Adipocyte (in vitro differentiated cells): ENCODE measurements at regions not wholly inside any gene's neighbourhood (a gene's known extent, or its start where the extent isn't known, plus 50 kb on each side); places are given as distances from the start of the nearest gene placed in this dataset.
"Not testable (repeated sequence)": the region's sequence is repeated elsewhere in the genome, so short reads cannot be mapped to it uniquely, and the experiment has no call there.

ENCODE experiments used
- DNase-seq: peaks from one replicate; pipeline ENCODE4 v3.0.0-alpha.2; 2015; ENCODE audit warnings: low read depth
- H3K27me3 ChIP-seq: replicated peaks from 2 replicates; pipeline ENCODE4 v1.7.0; 2013; ENCODE audit warnings: mild to moderate bottlenecking, low read length, moderate library complexity; ENCODE audit not compliant: control insufficient read depth, insufficient read depth
- H3K36me3 ChIP-seq: 2 replicates; pipeline ENCODE4 v1.7.0; 2013; ENCODE audit warnings: low read length, mild to moderate bottlenecking, moderate library complexity; ENCODE audit not compliant: control insufficient read depth, insufficient read depth, severe bottlenecking
- H3K4me1 ChIP-seq: 2 replicates; pipeline ENCODE4 v1.7.0; 2013; ENCODE audit warnings: mild to moderate bottlenecking, low read length, moderate library complexity; ENCODE audit not compliant: control insufficient read depth, insufficient read depth
- H3K4me3 ChIP-seq: 2 replicates; pipeline ENCODE4 v1.7.0; 2013; ENCODE audit warnings: mild to moderate bottlenecking, low read length, moderate library complexity
- H3K9ac ChIP-seq: 2 replicates; pipeline ENCODE4 v1.7.0; 2013; ENCODE audit warnings: mild to moderate bottlenecking, low read length, moderate library complexity
- H3K9me3 ChIP-seq: 2 replicates; pipeline ENCODE4 v1.7.0; 2013; ENCODE audit warnings: mild to moderate bottlenecking, low read length, moderate library complexity; ENCODE audit not compliant: control insufficient read depth

GRCh38 chr6:145099713-145100112 lies 635.6 kb downstream of the EPM2A start:
- no peak overlapping the region for H3K4me3 ChIP-seq
- no peak for DNase-seq
- no peak overlapping the region for H3K9ac ChIP-seq
- peaks cover 29% of the 10 kb centered on the region for H3K9me3 ChIP-seq
- no peaks in the 10 kb centered on the region for H3K4me1 ChIP-seq
- no peaks in the 10 kb centered on the region for H3K36me3 ChIP-seq
- H3K27me3 ChIP-seq, result no peaks in the 10 kb centered on the region

GRCh38 chr6:145110109-145110508 lies 625.2 kb downstream of the EPM2A start:
- H3K4me1 ChIP-seq, result no peaks in the 10 kb centered on the region
- H3K9me3 ChIP-seq, result no peaks in the 10 kb centered on the region
- no peaks in the 10 kb centered on the region for H3K27me3 ChIP-seq
- H3K4me3 ChIP-seq, result no peak overlapping the region
- no peaks in the 10 kb centered on the region for H3K36me3 ChIP-seq
- no peak for DNase-seq
- no peak overlapping the region for H3K9ac ChIP-seq

DNA sequence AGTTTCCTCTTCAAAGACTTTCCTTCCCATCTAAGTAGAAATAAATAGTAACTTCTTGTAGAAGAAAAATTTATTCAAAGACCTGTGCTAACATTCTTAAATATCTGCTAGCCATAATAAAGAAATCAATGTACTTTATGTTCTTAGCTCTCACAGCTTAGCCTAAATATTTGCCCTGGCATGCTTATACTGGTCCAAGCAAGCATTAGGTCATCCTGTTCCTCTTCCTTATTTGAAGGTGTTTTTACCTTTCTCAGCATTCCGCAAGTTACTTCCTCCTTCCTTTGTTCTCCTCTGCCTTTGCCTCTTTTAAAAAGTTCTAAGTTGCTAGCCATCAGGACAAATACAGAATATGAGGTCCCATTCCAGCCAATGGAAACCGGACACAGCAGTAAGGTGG lies 623.9 kb downstream of the EPM2A start:
- not testable (repeated sequence) for H3K4me3 ChIP-seq, H3K9me3 ChIP-seq, H3K36me3 ChIP-seq, H3K9ac ChIP-seq, H3K4me1 ChIP-seq, H3K27me3 ChIP-seq, DNase-seq

DNA sequence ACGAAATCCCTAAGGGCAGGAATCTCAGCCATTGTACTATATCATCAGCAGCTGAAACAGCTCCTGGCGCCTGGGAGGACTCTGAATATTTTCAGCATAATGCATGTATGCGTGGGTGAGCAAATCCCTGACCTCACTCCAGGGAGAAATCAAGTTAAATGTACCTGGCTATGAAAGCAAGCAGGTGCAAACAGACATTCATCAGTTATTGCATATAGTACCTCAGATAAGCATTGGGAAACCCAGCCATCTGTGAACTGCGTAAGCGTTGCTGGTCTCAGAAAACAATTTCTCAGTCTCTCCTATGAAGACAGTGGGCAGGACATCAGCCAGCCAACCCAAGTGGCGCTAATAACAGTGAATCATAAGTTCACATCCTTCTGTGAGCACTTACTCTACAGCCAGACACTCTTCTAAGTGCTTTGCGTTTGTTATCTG lies 622.6 kb downstream of the EPM2A start:
- DNase-seq, result peak; percentile 3
- Histone ChIP-seq H3K9ac (no peak overlapping the region), H3K9me3 (no peaks in the 10 kb centered on the region), H3K4me3 (no peak overlapping the region), H3K4me1 (no peaks in the 10 kb centered on the region), H3K36me3 (no peaks in the 10 kb centered on the region), H3K27me3 (no peaks in the 10 kb centered on the region)

GRCh38 chr6:145115638-145116037 lies 619.7 kb downstream of the EPM2A start:
- H3K27me3 ChIP-seq, result no peaks in the 10 kb centered on the region
- no peak for DNase-seq
- no peak overlapping the region for H3K9ac ChIP-seq
- H3K36me3 ChIP-seq, result no peaks in the 10 kb centered on the region
- no peaks in the 10 kb centered on the region for H3K9me3 ChIP-seq
- H3K4me3 ChIP-seq, result no peak overlapping the region
- no peaks in the 10 kb centered on the region for H3K4me1 ChIP-seq

DNA sequence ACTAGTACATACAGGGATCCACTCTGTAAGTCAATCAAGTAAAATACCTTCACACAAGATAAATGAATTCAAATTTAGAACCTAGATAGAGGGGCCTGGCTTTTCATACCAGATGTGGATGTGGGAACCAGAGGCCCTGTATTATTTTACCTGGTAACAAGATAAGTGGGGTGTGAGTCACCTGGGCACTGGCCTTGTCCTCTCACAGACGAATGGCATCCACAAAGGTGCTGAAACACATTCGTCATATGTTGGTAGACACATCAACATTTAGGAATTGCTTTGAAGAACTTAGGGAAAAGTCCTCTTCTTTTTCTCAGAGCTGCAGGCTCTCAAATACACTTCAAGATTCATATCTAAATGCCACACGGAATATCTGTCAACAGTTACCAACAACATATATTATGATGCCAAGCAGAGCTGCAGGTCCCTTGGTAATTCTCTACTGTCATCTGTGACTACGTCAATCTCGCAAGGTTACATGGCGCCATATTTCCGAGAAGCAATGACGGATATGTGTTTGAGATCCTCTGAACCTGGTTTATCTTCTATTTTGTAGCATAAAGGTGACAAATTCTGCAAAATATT lies 618.6 kb downstream of the EPM2A start:
- no peaks in the 10 kb centered on the region for H3K27me3 ChIP-seq
- H3K36me3 ChIP-seq, result no peaks in the 10 kb centered on the region
- no peak overlapping the region for H3K9ac ChIP-seq
- no peak overlapping the region for H3K4me3 ChIP-seq
- no peak for DNase-seq
- no peaks in the 10 kb centered on the region for H3K4me1 ChIP-seq
- H3K9me3 ChIP-seq, result no peaks in the 10 kb centered on the region

DNA sequence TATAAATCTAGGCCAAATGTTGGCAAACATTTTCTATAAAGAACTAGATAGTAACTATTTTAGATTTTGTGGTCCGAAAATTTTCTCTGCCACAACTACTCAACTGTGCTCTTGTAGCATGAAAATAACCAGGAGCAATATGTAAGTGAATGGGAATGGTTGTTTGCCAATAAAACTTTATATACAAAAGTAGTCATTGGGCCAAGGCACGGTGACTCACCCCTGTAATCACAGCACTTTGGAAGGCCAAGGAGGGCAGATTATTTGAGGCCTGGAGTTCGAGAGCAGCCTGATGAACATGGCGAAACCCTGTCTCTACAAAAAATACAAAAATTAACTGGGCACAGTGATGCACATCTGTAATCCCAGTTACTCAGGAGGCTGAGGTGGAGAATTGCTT lies 617.1 kb downstream of the EPM2A start:
- H3K4me3 ChIP-seq, result no peak overlapping the region
- H3K27me3 ChIP-seq, result no peaks in the 10 kb centered on the region
- H3K9ac ChIP-seq, result no peak overlapping the region
- peaks cover 5% of the 10 kb centered on the region for H3K9me3 ChIP-seq
- H3K4me1 ChIP-seq, result no peaks in the 10 kb centered on the region
- H3K36me3 ChIP-seq, result no peaks in the 10 kb centered on the region
- DNase-seq, result no peak

DNA sequence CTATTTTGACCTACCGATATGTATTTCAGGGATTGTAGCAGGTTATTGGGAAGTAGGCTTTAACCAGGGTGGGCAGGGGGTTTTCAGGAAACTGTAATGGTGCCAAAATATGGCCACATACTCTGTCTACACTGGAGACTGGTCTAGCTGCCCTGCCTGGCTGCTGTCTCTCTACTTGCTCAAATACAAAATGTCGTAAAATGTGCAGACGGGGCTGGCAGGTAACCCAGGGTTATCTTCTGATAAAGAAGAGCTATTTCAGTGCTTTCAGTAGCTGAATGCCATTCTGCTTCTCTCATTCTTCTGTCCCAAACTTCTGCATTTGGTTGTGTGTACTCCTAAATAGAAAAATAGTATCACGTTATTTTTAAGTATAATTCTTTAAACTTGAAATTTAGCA lies 616.2 kb downstream of the EPM2A start:
- H3K4me3 ChIP-seq, result no peak overlapping the region
- H3K9ac ChIP-seq, result no peak overlapping the region
- peaks cover 7% of the 10 kb centered on the region for H3K9me3 ChIP-seq
- H3K36me3 ChIP-seq, result no peaks in the 10 kb centered on the region
- H3K4me1 ChIP-seq, result no peaks in the 10 kb centered on the region
- H3K27me3 ChIP-seq, result no peaks in the 10 kb centered on the region
- no peak for DNase-seq

GRCh38 chr6:145132709-145133108 lies 602.6 kb downstream of the EPM2A start:
- no peak for DNase-seq
- Histone ChIP-seq H3K36me3 (no peaks in the 10 kb centered on the region), H3K9me3 (peaks cover 8% of the 10 kb centered on the region), H3K27me3 (no peaks in the 10 kb centered on the region), H3K4me3 (no peak overlapping the region), H3K4me1 (no peaks in the 10 kb centered on the region), H3K9ac (no peak overlapping the region)

DNA sequence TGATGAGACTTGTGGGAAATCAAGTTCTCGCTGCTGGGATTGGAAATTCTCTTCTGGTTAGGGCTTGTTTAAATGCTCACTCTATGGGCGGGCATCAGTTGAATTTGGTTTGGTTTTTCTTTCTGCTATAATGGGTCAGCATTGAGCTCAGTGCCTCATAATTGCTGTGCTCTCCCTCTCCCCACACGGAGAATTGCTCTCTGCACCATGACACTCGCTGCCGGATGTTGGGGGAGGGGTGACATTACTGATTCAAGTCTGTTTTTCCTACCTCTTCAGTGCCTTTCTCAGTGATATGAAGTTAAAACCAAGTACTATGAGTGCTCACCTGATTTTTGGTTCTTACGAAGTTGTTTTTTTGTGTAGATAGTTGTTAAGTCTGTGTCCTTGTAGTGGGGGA lies 599.6 kb downstream of the EPM2A start:
- Histone ChIP-seq H3K4me3 (no peak overlapping the region), H3K4me1 (peaks cover 17% of the 10 kb centered on the region), H3K27me3 (no peaks in the 10 kb centered on the region), H3K36me3 (no peaks in the 10 kb centered on the region), H3K9ac (no peak overlapping the region), H3K9me3 (no peaks in the 10 kb centered on the region)
- no peak for DNase-seq

DNA sequence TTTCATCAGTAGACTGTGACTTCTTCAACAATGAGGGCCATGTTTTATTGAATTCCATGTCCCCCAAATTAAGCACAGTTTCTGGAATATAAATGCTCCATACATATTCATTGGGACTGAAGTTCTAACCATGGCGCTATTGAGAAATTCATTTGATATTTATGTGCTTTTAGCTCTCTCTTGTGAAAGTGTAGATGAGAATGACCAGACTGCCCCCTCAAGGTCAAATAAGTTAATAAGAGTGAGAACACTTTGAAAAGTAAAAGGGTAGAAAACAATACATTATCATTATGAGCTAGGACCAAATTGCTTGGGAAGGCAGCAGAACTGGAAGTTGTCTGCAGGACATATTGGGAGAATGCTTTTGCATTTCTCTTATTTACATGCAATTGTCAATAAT lies 597.9 kb downstream of the EPM2A start:
- Histone ChIP-seq H3K27me3 (no peaks in the 10 kb centered on the region), H3K36me3 (no peaks in the 10 kb centered on the region)
- DNase-seq, result peak; percentile 24

DNA sequence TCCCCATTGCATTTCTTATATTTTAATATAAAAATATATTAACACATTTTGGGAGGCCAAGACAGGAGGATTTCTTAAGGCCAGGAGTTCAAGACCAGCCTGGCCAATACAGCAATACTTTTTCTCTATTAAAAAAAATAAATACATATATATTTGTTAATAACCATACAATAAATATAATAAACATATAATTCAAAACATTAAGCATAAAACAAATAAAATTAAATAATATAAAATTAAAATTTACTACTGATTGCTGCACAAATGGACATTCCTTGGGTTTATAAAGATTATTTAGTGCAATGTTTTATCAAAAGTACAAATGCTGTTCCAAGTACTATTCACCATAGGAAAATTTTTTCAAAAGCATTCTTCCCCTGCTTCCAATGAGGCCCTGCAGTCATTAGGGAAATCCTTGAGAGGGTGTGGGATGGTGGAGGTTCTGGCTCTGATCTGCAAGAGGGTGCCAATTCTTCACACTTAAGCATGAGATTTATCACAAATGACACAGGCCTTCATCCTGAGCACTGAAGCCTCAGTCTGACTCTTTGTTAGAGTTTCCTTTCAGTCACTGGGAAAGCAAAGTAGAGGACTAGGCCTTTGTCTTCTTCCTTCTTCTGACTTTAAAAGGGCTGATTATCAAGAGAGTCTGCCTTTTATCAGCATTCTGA lies 596.7 kb downstream of the EPM2A start:
- H3K27me3 ChIP-seq, result no peaks in the 10 kb centered on the region
- H3K9ac ChIP-seq, result peak overlapping the region; percentile 64
- no peaks in the 10 kb centered on the region for H3K36me3 ChIP-seq
- H3K4me3 ChIP-seq, result no peak overlapping the region
- no peak for DNase-seq
- peaks cover 17% of the 10 kb centered on the region for H3K4me1 ChIP-seq
- H3K9me3 ChIP-seq, result no peaks in the 10 kb centered on the region

More for the DNA sequence above, 597.9 kb downstream of the EPM2A start:
- H3K4me3 ChIP-seq, result no peak overlapping the region
- no peak overlapping the region for H3K9ac ChIP-seq
- peaks cover 17% of the 10 kb centered on the region for H3K4me1 ChIP-seq
- no peaks in the 10 kb centered on the region for H3K9me3 ChIP-seq
